Caco-2 (cell line): ENCODE measurements at regions not wholly inside any gene's neighbourhood (a gene's known extent, or its start where the extent isn't known, plus 50 kb on each side); places are given as distances from the start of the nearest gene placed in this dataset.

Experiments
- BruUV-seq: library from RNA; stranded (reverse); fragments of 400-500 nt; replicated peaks from 2 replicates; lab custom pipeline; 2021; lab: Mats Ljungman, UMichigan
- CTCF ChIA-PET: fragments of 300-600 bp; sonication (Branson Sonifier 250); formaldehyde crosslinking; loops from one replicate; lab custom pipeline; 2022; ENCODE audit warnings: antibody characterized with exemption; lab: Charles Lee
- POLR2A ChIA-PET: fragments of 300-600 bp; sonication (Branson Sonifier 250); formaldehyde crosslinking; loops from one replicate; lab custom pipeline; 2022; ENCODE audit warnings: antibody characterized with exemption; lab: Charles Lee
- DNase-seq, 2 experiments: peaks; one replicate each; pipeline versions ENCODE4 v3.0.0 to v3.0.0-alpha.2; 2020 to 2022
- H3K27me3 ChIP-seq: replicated peaks from 2 replicates; pipeline ENCODE4 v1.6.0; 2011; ENCODE audit warnings: low read length; ENCODE audit not compliant: control insufficient read depth, insufficient read depth
- H3K36me3 ChIP-seq: 2 replicates; pipeline ENCODE4 v1.5.1; 2011; ENCODE audit warnings: low read length; ENCODE audit not compliant: control insufficient read depth, insufficient read depth
- H3K4me1 ChIP-seq: fragments of 250-450 bp; sonication (Bioruptor Pico); 2 replicates; pipeline ENCODE4 v1.5.1; 2020; ENCODE audit warnings: mild to moderate bottlenecking
- H3K4me3 ChIP-seq: 2 replicates; pipeline ENCODE4 v1.5.1; 2011; ENCODE audit warnings: low read depth, mild to moderate bottlenecking, control low read depth, low read length
- H3K9me3 ChIP-seq: fragments of 250-450 bp; sonication (Bioruptor Pico); 2 replicates; pipeline ENCODE4 v1.5.1; 2020; ENCODE audit warnings: mild to moderate bottlenecking, moderate library complexity
- H3K27ac Mint-ChIP-seq: one replicate; pipeline ENCODE4 v1.8.0; 2022; ENCODE audit warnings: mixed read lengths; ENCODE audit not compliant: unreplicated experiment
- H3K27me3 Mint-ChIP-seq: one replicate; pipeline ENCODE4 v1.8.0; 2022; ENCODE audit warnings: mixed read lengths; ENCODE audit not compliant: insufficient read depth, unreplicated experiment
- H3K36me3 Mint-ChIP-seq: one replicate; pipeline ENCODE4 v1.8.0; 2022; ENCODE audit warnings: mild to moderate bottlenecking, mixed read lengths; ENCODE audit not compliant: insufficient read depth, unreplicated experiment
- H3K4me1 Mint-ChIP-seq: one replicate; pipeline ENCODE4 v1.8.0; 2022; ENCODE audit warnings: low read depth, mixed read lengths; ENCODE audit not compliant: unreplicated experiment
- H3K4me3 Mint-ChIP-seq: one replicate; pipeline ENCODE4 v1.8.0; 2022; ENCODE audit warnings: mild to moderate bottlenecking, moderate library complexity, mixed read lengths; ENCODE audit not compliant: unreplicated experiment
- H3K9me3 Mint-ChIP-seq: one replicate; pipeline ENCODE4 v1.8.0; 2022; ENCODE audit warnings: mixed read lengths; ENCODE audit not compliant: unreplicated experiment
- intact Hi-C: fragments of 100-400 bp; cut with micrococcal nuclease; formaldehyde crosslinking; loops from one replicate; pipeline ENCODE4 v1.10.0; 2022; ENCODE audit not compliant: unreplicated experiment
- TF ChIP-seq, protein P1 (sequence below), 2 experiments: fragments of 200-600 bp in 1 of 2; IDR thresholded peaks; 1 replicate in 1 of 2; 2 replicates in 1 of 2; pipeline versions ENCODE4 v1.5.1 to v1.8.0; 2011 to 2022; ENCODE audit warnings: antibody characterized with exemption in 1 of 2, control low read depth in 1 of 2, inconsistent platforms in 1 of 2, low read depth in 1 of 2, low read length in 1 of 2, mild to moderate bottlenecking in 1 of 2, moderate library complexity in 1 of 2; ENCODE audit not compliant: insufficient read depth in 1 of 2, severe bottlenecking in 1 of 2, unreplicated experiment in 1 of 2

DNA sequence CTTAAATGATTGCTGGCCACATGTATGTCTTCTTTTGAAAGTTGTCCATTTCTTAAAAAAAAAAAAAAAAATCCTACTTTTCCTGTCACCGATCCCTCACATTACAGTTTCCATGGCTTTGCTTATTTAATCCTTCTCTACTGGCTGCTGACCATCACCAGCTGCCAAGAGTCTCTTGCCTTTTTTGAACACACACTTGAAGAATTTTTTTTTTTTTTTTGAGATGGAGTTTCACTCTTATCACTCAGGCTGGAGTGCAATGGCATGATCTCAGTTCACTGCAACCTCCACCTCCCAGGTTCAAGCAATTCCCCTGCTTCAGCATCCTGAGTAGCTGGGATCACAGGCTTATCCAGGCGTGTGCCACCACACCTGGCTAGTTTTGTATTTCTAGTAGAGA, 134.0 kb downstream of the ANXA5 start:
- H3K9me3 ChIP-seq, result no peaks in the 10 kb centered on the region
- Mint-ChIP-seq H3K27ac (no peak overlapping the region), H3K4me1 (no peaks in the 10 kb centered on the region), H3K27me3 (peaks cover 10% of the 10 kb centered on the region), H3K9me3 (no peaks in the 10 kb centered on the region), H3K4me3 (no peak overlapping the region), H3K36me3 (no peaks in the 10 kb centered on the region)
- no peaks in the 10 kb centered on the region for H3K27me3 ChIP-seq
- no peaks in the 10 kb centered on the region for H3K4me1 ChIP-seq
- H3K4me3 ChIP-seq, result no peak overlapping the region
- ChIA-PET CTCF (no interaction called here), POLR2A (no interaction called here)
- no peak for DNase-seq
- BruUV-seq, result no TSS peak
- TF ChIP-seq, protein P1, sequence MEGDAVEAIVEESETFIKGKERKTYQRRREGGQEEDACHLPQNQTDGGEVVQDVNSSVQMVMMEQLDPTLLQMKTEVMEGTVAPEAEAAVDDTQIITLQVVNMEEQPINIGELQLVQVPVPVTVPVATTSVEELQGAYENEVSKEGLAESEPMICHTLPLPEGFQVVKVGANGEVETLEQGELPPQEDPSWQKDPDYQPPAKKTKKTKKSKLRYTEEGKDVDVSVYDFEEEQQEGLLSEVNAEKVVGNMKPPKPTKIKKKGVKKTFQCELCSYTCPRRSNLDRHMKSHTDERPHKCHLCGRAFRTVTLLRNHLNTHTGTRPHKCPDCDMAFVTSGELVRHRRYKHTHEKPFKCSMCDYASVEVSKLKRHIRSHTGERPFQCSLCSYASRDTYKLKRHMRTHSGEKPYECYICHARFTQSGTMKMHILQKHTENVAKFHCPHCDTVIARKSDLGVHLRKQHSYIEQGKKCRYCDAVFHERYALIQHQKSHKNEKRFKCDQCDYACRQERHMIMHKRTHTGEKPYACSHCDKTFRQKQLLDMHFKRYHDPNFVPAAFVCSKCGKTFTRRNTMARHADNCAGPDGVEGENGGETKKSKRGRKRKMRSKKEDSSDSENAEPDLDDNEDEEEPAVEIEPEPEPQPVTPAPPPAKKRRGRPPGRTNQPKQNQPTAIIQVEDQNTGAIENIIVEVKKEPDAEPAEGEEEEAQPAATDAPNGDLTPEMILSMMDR (IDR thresholded peaks at IDR 0.05; ENCODE audit: insufficient read depth in 1 of 2, low read depth in 1 of 2, low read length in 1 of 2, severe bottlenecking in 1 of 2, unreplicated experiment in 1 of 2), result no peak
- intact Hi-C loops, result no loop called here
- no peaks in the 10 kb centered on the region for H3K36me3 ChIP-seq

DNA sequence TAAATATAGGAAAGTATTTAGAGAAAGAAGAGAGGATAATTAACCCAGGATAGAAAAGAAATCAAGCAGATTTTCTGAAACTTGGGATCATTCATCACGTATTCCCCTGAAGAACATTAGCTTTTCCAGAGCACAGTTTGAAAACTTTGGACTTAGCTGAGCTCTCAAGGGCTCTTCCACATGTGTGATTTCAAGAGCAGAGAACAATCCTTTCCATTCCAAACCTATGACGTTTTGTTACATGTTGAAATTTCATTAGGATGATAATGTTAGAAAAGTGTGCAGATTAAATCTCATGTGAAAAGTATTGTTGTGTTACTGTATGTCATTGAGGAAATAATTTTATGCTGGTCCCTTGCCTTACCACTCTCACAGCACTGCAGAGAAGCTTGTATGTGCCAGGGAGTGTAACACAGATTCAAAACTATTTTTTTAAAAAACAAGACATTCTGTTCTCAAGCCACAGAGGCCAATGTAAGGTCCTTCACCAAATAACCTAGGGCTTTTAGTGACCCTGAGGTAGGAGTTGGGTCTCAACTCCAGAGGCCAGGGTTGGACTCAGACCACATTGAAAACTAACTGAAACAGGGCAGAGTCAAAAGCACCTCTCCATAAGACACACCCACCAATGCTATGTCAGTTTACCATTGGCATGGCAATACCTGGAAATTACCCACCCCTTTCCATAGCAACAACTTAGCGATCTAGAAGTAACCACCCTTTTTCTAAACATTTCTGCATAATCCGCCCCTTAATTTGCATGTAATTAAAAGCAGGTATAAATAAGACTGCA, 141.3 kb downstream of the ANXA5 start:
- Mint-ChIP-seq H3K36me3 (no peaks in the 10 kb centered on the region), H3K27ac (no peak overlapping the region), H3K4me3 (no peak overlapping the region), H3K27me3 (peaks cover 8% of the 10 kb centered on the region), H3K9me3 (no peaks in the 10 kb centered on the region), H3K4me1 (no peaks in the 10 kb centered on the region)
- DNase-seq, result no peak
- POLR2A ChIA-PET, result no interaction called here
- Histone ChIP-seq H3K27me3 (no peaks in the 10 kb centered on the region; the same call in 1 of the 2 replicates), H3K9me3 (no peaks in the 10 kb centered on the region), H3K4me1 (no peaks in the 10 kb centered on the region), H3K36me3 (no peaks in the 10 kb centered on the region), H3K4me3 (no peak overlapping the region)
- BruUV-seq, result no TSS peak
- intact Hi-C loops, result no loop called here
- CTCF ChIA-PET, result no interaction called here
- TF ChIP-seq, protein P1 (IDR thresholded peaks at IDR 0.05; ENCODE audit: insufficient read depth in 1 of 2, low read depth in 1 of 2, low read length in 1 of 2, severe bottlenecking in 1 of 2, unreplicated experiment in 1 of 2), result no peak

DNA sequence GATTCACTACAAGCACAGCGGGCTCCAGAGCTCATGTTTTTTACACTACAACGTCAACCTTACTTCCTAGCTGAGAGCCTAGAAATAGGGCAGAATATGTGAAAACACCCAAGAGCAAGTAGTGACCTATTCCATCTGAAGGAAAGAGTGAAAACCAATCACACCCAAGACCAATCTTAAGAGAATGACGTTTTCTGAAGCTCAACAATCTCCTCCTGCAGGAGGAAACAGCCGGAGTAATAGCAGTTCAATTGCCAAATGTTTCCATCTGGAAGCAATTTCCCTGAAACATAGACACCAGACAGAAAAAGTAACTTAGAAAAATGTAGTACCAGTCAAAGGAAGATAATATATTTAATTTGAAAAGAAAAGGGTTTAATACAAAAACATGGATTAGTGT, 142.4 kb downstream of the ANXA5 start:
- Mint-ChIP-seq H3K4me1 (no peaks in the 10 kb centered on the region), H3K27ac (no peak overlapping the region), H3K36me3 (no peaks in the 10 kb centered on the region), H3K4me3 (no peak overlapping the region), H3K9me3 (peaks cover 4% of the 10 kb centered on the region), H3K27me3 (peaks cover 9% of the 10 kb centered on the region)
- no peak overlapping the region for H3K4me3 ChIP-seq
- H3K36me3 ChIP-seq, result no peaks in the 10 kb centered on the region
- no peak for DNase-seq
- H3K4me1 ChIP-seq, result no peaks in the 10 kb centered on the region
- ChIA-PET POLR2A (no interaction called here), CTCF (no interaction called here)
- TF ChIP-seq, protein P1 (IDR thresholded peaks at IDR 0.05; ENCODE audit: insufficient read depth in 1 of 2, low read depth in 1 of 2, low read length in 1 of 2, severe bottlenecking in 1 of 2, unreplicated experiment in 1 of 2), result no peak
- intact Hi-C loops, result no loop called here
- H3K9me3 ChIP-seq, result no peaks in the 10 kb centered on the region
- H3K27me3 ChIP-seq, result no peaks in the 10 kb centered on the region; the same call in 1 of the 2 replicates
- BruUV-seq, result no TSS peak
